ENCODE measurements at regions not wholly inside any gene's neighbourhood (a gene's known extent, or its start where the extent isn't known, plus 50 kb on each side); places are given as distances from the start of the nearest gene placed in this dataset.
A peak's percentile ranks its signal among the peaks of the same experiment; 100 is the strongest.

DNA sequence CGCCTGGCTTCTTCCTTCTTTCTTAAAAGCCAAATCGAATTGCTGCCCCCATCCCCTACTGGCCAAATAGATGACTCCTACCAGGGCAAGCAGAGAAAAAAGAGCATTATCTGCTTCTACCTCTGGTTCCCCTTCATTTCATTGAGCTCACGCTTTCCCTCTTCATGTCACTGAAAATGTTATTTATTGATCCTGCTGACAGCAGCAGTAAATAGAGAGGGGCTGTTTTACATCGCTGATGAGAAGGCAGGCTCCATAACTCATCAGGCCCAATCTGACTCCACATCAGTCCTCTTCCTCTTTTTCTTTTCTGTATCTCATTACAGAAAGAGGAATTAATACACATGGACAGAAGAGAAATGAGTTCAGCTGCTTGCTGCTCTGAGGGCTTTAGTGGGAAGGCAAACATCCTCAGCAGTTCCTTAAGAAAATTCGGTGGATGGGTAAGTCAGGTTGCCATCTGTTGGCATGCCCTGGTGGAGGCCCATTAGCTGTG is 904.1 kb downstream of the KCNMA1 start:
- DNase-seq: peak; percentile 1

DNA sequence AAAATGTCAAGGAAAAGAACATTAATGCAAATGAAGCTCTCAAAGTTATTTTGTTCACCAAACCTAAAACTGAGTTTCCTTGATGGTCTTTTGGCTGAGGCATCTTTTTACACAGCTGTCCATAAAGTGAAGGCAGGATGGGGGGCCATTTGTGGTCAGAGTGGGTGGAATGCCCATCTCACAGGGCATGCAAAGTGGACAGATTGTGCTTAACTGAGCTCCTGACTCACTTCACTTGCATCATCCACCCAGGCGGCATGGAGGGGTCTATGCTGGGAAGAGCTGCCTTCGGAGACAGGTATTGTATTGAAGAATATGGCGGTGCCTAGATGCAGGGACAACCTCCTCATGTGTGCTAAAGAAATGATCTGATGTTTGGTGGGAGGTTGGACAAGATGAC is 905.3 kb downstream of the KCNMA1 start:
- no peak for DNase-seq

DNA sequence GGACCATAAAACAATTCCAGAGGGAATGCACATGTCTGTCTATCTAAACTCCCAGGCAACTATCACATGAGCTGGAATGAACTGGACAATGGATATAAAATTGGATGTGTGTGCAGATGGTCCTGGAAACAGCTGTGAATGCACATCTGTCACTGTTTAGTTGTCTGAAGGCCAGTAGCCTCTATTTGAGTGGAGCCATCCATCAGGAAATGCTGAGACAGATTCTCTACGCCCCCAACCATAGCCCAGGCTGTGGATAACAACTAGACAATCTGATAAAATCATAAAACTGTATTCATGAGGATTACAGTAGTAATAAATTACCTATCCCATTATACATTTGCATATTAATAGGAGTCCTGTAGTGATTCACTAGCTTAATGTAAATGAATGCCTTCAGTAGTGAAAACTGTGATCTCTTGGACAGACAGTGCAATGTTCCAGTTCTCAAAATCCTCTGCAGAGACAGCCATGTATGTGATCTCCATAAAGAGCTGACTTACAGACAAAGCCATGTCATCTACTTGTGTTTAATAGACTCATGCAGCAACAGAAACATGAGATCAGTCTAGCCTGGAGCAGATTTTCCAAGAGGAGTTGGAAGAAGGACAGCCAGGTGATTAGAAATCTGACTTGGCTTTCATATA is 907.6 kb downstream of the KCNMA1 start:
- DNase-seq: no peak

DNA sequence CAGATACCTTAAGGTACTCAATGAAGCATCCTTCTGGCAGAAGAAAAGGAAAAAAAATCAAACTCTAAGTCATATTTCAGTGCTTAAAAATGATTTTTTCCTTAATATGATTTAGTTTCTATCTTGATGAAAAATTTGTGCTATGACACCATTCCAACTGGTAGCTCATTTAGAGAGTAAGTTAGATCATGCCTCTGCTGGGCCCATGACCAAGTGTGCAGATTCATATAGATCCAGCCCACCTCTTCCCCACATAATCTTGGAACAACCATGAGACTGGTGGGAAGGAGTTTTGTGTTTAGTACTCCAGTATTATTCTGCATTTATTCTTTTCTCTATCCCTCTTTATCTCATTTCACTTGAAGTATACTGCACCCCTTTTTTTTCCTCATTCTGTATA is 908.3 kb downstream of the KCNMA1 start:
- DNase-seq: no peak

DNA sequence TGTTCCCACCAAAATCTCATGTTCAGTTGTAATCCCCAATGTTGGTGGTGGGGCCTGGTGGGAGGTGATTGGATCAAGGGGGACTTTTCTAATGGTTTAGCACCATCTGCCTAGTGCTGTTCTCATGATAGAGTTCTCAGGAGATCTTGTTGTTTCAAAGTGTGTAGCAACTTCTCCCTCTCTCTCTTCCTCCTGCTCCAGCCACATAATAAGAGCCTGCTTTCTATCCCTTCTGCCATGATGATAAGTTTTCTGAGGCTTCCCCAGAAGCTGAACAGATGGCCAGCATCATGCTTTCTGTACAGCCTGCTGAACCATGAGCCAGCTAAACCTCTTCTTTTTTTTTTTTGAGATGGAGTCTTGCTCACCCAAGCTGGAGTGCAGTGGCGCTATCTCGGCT is 910.6 kb downstream of the KCNMA1 start:
- DNase-seq: no peak

DNA sequence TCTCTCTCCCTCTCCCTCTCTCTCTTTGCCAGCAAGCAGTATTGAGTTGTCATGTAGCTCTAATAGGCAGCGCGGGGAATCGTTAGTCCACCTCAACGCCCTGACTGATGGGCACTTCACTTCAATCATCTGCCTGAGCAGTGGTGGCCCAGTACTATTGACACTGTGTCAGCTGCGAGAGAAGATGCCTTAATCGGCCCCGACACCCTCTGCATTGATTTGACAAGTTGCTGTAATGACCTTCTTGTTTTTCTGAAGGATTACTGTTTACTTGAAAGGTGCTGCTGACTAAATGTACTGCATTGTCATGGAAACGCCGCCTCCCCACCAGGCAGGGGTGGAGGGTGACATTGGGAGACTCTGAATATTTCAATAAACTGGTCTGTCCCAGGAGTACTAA is 913.8 kb downstream of the KCNMA1 start:
- DNase-seq: no peak

DNA sequence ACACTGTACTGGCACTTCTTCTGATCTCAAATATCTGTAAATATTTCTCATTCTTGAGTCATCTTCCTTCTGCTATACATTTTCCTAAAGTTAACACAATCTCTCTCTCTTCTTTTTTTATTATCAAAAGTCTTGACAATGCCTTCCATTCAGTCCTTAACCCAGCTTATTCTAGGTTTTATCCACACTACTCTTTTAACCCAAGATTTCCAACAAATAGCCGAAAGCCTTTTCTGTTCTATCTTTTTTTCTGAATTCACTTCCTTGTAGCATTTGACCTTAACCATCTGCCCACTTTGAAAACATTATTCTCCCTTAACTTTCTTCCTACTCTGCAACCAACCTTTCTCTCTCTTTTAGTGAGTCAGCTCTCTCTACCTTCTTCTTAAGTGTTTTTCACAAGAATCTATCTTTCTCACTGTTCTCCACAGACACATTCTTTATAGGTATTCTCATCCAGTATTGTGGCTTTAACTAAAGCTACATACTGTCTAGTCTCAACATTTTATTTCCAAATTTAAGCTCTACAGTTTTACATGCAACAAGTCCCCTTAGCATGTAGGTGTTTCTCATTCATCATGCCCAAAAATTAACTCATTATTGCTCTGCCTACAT is 915.6 kb downstream of the KCNMA1 start:
- no peak for DNase-seq

DNA sequence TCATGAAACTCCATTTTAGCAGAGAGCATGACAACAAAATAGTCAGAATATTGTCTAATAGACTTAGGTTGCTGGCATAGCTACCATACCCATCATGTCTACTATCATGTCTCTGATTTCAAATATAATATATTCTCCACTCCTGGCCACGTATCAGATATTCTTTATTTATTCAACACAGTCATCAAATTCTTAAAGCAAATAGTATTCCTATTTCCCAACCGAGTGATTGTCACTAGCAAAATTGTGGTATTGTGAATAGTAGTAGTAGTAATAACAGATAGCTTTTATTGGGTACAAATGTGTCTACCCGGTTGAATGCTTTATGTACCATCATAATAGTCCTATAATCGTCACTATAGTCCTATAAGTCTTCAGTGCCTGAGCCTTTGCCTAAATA is 918.6 kb downstream of the KCNMA1 start:
- DNase-seq: no peak

DNA sequence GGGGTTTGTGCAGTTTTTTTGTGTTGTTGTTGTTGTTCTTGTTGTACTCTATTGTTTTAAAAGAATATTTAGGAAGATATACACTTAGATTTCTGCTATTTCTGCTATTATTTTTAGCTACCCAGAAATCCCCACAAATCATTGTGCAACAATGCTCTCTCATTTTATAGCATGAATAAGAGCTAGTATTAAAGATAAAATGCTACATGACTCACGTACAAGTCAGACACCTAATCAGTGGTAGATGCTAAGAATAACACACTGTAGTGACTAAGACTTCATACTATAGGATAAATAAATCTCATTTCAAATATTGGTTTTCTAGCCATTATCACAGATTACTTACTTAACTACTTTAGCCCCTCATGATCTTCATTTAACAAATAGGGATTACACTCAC is 920.5 kb downstream of the KCNMA1 start:
- peak; percentile 1 for DNase-seq

DNA sequence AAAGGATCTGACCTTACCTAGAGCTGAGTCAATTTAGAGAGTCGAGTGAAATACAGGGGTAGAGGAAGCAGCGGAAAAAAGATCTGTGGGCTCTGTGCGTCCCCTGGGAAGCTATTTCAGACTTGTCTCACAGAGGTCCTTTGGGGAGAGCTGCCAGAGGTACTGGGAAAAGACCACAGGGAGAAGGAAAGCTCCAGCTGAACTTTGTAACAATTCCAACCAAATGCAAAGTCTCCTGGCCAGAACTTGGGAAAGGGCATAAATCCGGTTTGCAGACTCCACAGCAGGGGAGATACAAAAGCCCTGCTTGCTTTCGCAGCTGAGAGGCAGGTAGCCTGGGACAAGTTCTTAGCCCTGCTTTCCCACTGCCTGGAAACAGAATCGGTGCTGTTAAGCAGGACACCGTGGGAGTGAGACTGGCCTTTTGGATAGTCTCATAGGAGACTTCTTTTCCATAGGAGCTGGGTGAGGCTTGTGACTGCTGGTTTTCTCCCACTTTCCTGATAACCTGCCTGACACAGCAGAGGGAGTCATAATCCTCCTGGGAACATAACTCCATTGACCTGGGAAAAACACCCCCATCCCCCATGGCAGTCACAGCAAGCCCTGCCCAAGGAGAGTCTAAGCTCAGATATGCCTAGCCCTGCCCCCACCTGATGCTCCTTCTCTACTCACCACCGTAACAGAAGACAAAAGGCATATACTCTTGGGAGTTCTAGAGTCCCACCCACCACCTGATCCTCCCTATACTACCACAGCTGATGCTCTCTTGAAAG is 926.2 kb downstream of the KCNMA1 start:
- no peak for DNase-seq

DNA sequence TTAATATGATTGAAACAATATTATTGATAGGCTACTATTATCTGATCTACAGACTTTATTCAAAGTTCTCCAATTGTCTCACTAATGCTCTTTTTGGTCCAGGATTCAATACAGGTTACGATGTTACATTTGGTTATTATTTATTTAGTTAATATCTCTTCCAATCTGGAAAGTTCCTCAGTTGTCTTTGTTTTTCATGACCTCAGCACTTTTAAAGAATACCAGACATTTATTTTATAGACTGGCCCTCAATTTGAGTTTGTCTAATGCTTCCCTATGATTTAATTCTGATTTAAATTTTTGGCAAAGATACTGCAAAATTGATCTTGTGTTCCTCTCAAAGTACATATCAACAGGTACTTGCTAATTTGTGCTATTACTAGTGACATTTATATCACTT is 937.4 kb downstream of the KCNMA1 start:
- no peak for DNase-seq

DNA sequence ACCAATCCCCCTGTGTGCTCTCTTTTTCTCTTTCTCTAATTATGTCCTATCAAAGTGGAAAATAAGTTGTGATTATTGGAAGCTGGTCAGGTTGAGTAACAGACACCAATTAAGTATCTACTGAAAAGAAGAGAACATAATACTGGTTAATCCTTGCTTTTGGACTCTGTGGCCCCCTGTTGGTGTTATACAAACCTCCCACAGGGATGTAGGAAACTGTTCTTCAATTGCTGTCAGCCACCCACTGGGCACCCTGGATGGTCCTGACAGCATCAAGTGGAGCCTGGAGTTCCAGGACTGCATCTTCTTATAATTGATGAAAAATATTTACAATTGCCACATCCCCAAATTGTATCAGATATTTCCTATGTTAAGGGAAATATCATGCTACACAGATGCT is 939.7 kb downstream of the KCNMA1 start:
- DNase-seq: no peak

DNA sequence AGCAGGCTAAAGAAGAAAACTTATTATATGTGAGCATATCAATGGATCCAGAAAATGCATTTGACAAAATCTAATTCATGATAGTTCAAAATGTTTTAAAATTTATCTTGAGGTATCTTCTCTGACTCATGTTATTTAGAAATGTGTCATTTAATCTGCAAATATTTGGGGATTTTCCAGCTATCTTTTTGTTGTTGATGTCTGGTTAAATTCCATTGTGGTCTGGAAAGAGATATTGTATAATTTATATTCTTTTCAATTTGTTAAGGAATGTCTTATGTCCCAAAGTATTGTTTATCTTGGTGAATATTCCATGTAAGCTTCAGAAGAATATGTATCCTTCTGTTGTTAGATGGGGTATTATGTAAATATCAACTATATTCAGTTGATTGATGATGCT is 942.5 kb downstream of the KCNMA1 start:
- DNase-seq: no peak

DNA sequence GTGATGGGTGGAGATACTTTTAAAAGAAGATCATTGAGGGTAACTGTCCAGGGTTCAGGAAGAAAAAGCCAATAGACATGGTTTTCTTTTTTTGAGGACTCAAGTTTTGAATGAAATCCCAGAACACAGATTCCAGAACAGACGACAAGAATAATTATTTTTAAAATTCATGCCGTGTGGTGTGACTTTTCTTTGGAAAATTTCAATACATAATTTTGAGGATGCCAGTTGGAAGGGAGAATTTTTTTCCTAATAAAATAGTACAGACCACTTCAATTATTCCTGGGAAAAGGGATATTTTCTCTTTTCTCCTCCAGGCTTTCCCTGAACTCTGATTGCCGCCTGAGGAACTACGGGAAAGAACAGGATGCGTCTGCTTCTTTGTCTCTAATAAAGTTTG is 951.4 kb downstream of the KCNMA1 start:
- no peak for DNase-seq

DNA sequence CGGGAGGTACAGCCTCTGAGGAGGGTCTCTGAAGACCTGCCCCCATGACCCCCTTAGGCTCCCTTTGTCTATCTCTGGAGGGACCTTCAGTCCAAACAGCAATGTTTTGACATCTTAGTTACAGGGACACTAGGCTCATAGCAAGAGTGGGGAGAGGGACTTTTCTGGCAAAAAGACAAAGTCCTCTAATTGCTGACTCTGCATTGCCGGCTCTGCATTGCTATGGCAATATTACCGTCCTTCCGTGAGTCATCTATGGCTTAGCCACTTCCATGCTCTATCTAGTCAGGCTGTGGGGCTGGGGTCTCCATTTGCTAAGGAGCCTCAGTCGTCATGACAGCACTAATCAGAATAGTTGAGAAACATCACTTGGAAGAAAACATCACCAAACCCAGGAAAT is 952.6 kb downstream of the KCNMA1 start:
- DNase-seq: no peak

DNA sequence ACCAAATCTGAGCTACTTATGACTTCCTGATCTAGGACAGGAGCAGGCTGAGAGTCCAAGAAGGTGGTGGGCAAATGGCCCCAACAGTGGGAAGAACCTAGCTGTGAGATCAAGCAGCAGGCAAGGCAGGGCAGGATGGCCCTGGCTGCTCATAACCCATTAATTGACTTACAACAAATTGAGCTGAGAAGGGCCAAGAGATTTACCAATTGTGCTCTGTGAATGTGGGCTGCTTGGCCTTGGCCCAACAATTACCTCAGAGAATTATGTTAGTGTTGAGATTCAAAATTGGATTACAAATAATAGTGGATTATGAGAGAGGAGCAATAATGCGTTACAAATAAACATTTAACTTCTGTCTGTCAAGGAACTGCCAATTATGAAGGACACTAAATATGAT is 956.5 kb downstream of the KCNMA1 start:
- no peak for DNase-seq

DNA sequence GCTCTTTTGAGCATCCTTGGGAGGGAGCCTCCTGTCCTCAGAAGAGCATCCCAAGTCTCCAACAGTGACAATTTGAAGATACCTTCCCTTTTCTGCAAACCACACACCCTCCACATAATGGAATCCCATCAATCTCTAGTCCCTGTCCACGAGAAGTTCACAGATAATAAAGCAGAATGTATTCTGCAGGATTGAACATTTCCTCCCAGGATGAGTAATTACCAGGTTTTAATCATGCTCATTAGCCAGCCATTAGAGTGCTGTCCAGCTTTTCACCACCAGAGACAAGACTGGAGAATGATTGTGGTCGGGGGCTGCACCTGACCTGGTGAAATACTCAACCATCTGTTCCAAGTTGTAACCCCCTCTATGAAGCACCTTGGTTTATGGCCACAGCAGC is 958.6 kb downstream of the KCNMA1 start:
- DNase-seq: no peak

DNA sequence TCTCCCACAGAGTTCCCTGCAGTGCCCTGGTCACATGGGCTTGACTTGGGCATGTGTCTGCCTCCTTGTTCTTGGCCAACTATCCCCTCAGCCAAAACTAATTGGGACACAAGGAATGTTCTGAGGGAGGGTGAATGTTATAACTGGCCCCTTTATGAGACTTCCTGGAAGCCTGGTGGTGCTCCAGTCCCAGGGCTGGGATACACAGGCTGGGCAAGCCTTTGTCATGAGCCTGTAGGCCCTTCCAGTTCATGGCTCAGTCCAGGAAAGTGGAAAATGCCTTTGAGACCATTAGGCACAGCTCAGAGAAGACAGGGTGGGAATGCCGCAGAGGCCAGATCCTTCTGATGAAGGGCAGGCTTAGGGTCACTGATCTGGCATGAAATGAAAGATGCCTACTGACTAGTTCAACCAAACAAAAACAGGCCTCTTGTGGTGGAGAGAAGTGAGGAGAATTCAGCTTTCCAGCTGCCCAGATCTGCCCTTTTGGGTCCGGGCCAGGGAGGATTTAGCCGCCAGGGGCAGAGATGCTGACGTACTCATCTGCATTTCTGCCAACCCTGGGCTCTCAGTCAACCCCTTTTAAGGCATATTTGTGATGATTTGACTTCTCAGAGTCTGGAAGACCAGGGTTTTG is 961.5 kb downstream of the KCNMA1 start:
- DNase-seq: no peak

DNA sequence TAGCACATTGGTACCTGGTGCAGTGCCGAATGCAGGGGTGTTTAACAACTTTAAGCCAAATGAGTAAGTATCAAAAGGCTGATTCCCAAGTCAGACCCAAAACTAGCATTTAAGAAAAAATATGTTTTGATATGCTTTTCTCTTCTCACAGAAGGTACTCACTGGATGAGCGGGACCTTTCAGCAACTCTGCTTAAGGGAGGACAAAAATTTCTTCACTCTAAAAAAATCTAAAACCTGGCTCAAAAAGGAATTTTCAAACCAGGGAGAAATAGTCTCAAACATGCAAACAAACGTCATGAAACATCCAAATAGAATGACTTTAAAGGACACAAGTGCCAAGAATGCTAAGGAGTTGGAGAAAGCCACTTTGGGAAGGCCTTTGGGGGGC is 962.1 kb downstream of the KCNMA1 start:
- no peak for DNase-seq

DNA sequence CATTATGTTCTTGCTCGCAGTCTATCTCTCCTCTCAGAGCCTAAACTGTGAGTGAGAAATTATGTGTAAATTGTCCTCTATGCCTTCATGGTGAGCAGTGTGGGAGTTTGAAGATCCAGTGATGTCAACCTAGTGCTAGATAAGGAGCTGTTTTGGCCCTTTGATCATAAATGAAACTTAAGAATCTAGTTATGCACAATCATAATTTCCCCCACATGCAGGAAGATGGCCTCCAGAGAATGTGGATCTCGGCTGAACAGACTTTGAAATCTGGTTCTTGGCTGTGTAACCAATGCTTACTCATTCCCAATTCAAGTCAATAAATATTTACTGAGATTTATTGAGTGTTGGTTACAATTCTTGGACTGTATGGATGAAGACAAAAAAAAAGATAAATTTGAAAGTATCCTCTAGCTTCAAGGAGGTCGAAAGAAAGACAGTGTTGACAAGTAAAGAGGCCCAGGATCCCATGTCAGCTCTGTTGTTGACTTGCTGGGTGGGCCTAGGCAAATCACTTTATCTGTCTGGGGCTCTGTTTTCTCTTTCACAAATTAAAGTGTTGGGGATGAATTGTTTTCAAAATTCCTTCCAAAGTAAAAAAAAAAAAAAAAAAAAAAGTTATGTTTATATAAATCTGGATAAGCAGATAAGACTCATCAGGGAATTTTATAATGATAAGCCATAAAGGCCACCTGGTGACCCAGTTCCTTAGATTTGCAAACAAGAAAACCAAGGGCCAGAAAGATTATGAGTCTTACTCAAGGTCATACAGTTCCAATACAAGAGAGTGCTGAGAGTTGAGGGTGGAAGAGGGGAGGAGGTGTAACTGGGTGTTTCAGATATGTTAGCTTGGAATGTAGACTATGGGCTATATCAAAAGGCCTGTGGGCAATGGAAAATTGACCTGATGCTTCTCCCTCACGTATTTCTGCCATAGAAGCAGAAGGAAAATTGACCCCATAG is 969.9 kb downstream of the KCNMA1 start:
- no peak for DNase-seq

DNA sequence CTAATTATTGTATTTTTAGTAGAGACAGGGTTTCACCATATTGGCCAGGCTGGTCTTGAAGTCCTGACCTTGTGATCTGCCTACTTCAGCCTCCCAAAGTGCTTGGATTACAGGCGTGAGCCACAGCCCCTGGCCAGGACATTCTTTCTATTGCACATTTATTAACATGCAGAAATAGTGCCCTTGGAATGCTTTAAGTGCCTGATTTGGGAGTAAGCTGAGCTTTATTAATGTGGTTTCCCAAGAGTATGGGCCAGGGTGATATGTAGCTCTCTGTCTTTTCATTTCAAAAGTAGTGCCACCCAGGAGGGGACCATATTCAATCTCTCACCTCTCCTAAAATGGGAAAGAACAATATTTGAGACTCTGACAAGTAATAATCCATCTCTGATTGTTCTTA is 970.7 kb downstream of the KCNMA1 start:
- no peak for DNase-seq

DNA sequence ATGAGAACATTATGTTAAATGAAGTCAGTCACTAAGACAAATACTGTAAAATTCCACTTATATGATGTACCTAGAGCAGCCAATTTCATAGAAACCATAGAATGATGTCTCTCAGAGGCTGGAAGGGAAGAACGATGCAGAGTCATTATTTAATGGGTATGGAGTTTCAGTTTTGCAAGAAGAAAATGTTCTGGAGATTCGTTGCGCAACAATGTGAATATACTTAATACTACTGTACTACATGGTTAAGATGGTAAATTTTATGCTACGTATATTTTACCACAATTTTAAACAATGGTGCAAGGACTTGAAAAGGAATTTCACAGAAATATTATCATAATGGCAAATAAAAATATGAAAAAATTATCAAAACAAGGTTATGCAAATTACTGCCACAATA is 972.6 kb downstream of the KCNMA1 start:
- no peak for DNase-seq

Data from suppressor macrophage treated with lipopolysaccharide for 4 hours (primary cell).